GM12875 (cell line): ENCODE measurements at regions not wholly inside any gene's neighbourhood (a gene's known extent, or its start where the extent isn't known, plus 50 kb on each side); places are given as distances from the start of the nearest gene placed in this dataset.

ENCODE experiments used
- H3K4me3 ChIP-seq: one replicate; pipeline ENCODE4 v1.5.1; 2011; ENCODE audit warnings: low read depth, low read length, control low read depth
- TF ChIP-seq, protein P1 (sequence below): IDR thresholded peaks from 2 replicates; pipeline ENCODE4 v1.5.1; 2011; ENCODE audit warnings: low read depth, mild to moderate bottlenecking, control low read depth, inconsistent platforms, low read length, moderate library complexity, borderline replicate concordance; ENCODE audit not compliant: insufficient read depth

DNA sequence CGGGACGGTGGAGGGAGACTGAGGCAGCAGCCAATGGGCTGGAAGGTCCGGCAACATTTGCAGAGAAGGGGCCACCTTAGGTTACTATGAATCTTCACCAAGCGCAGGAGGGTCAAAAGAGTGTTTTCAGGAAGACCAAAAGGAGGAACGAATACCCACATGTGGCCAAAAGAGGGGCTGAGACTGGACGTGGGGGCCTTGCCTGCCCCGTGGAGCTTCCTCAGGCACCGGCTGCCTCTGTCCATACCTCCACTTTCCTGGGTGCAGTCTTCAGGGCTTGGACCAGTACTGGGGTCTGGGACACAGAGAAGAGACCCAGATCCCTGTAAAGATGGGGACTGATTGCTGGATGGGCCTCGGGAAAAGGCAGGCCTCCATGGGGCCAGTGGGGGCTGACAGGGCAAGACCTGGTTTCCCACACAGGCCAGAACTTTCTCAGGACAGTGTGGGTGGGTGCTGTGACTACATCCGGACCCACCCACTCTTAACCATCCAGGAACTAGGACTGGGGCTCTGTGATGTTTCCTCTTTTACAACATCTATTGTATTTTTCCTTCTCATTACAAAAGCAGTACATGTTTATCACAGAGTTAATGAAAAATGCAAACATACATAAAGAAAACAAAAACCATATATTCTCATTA is 294.7 kb downstream of the ZSWIM6 start:
- TF ChIP-seq, protein P1, sequence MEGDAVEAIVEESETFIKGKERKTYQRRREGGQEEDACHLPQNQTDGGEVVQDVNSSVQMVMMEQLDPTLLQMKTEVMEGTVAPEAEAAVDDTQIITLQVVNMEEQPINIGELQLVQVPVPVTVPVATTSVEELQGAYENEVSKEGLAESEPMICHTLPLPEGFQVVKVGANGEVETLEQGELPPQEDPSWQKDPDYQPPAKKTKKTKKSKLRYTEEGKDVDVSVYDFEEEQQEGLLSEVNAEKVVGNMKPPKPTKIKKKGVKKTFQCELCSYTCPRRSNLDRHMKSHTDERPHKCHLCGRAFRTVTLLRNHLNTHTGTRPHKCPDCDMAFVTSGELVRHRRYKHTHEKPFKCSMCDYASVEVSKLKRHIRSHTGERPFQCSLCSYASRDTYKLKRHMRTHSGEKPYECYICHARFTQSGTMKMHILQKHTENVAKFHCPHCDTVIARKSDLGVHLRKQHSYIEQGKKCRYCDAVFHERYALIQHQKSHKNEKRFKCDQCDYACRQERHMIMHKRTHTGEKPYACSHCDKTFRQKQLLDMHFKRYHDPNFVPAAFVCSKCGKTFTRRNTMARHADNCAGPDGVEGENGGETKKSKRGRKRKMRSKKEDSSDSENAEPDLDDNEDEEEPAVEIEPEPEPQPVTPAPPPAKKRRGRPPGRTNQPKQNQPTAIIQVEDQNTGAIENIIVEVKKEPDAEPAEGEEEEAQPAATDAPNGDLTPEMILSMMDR: no peak
- H3K4me3 ChIP-seq: no peak overlapping the region

DNA sequence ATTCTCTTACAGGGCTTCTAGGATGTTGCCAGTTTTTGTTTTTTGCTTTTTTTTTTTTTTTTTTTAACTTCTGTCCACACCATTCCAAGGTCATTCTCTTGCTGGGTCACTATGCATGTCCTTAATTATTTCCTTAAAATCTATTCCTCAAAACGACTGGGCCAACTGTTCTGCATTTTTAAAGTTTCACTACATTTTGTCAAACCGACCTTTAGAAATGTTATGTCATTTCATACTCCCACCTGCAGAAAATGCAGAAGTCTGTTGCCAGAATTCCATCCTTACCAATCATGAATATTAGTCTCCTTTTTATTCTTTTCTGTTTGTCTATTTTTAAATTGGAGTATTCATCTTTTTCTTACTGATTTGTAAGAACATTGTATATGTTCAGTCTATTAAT is 295.5 kb downstream of the ZSWIM6 start:
- H3K4me3 ChIP-seq: no peak overlapping the region
- TF ChIP-seq, protein P1: no peak

DNA sequence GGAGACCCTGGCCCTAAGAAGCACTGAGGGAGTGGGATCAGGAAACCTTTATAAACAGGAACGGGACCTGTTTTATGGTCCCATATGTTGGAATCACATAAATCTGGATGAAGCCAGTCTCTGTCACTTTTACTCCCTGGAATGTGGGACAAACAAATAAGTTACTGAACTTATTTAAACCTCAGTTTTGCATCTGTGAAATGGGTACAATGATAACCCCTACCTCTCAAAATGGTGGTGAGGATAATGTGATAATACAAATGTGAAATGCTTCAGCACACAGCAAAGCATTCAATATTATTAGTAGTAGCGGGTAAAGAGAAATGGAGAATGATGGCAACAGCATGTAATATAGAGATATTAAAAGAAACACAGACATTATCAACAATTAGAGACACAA is 298.9 kb downstream of the ZSWIM6 start:
- H3K4me3 ChIP-seq: no peak overlapping the region
- TF ChIP-seq, protein P1: no peak

DNA sequence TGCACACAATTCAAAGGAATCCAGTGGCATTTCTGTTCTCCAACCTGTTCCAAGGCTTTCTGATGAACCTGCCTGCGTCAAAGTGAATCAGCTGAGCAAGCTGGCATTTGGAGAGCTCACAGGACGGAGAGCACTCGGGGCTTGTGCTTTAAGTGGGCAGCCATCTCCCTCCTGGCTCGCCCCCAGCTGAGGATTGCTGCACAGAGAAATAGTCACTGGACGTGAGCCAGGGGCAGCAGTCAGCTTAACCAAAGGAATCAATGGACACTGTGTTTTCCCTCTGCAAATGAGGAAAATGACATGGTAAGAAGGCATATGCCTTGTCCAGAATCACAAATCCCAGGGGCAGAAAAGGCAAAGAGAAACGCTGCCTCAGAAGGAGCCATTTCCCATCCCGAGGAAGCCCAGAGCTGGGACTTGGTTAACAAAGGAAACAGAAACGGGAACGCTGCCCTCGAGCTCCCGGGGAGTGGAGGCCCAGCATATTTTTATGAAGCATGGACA is 299.4 kb downstream of the ZSWIM6 start:
- TF ChIP-seq, protein P1: no peak
- no peak overlapping the region for H3K4me3 ChIP-seq

DNA sequence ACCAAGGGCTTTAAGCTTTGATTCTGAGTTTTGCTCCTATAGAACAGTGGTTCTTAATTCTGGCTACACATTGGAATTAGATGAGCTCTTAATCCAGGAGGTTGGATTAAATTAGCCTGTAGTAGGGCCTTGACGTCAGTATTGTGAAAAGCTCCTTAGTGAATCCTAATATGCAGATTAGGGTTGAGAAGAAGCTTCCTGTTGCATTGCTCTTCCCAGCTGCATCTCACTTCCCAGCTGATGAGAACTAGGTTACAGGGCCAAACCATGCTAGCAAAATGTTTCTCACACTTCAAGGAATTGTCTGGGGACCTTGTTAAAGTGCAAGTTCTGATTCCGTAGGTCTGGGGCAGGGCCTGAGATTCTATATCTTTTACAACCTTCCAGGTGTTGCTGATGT is 300.0 kb downstream of the ZSWIM6 start:
- no peak overlapping the region for H3K4me3 ChIP-seq
- TF ChIP-seq, protein P1: no peak

DNA sequence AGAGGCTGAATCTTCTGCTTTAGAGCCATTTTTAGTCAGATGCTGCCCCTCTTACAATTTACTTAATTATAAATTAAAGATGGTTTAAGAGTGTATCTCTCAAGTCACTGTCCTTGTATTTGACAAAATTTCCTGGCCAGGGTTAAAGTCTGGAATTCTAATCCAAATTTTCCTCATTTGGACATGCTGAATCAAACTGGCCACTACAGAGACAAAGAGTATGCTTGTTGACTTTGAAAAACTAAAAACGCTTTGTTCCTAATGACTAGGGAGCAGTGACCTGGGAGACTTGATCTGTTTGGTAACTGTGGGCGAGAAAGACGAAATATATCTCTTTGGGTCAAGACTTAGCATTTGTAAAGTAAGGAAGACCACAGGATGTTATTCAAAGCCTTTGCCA is 303.2 kb downstream of the ZSWIM6 start:
- no peak overlapping the region for H3K4me3 ChIP-seq
- TF ChIP-seq, protein P1: no peak

DNA sequence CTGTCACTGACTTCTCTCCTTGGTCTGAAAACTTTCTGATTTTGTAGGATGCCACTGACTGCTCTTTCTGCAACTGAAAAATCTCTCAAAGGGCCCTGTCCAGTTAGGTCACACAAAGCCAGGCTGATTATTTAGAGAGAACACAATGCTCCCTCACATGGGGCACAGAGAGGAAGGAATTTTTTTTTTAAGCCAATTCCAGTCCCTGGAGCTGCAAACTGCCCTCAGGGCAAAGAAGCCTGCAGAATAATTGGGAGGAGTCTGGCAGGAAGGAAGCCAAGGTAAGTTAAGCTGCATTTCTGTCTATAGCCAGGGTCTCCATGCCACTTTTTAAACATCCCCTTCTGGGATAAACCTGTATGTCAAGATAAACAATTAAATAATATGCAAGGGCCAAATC is 305.5 kb downstream of the ZSWIM6 start:
- no peak overlapping the region for H3K4me3 ChIP-seq
- TF ChIP-seq, protein P1: no peak
